GM19035 (cell line): ENCODE measurements at regions not wholly inside any gene's neighbourhood (a gene's known extent, or its start where the extent isn't known, plus 50 kb on each side); places are given as distances from the start of the nearest gene placed in this dataset.

Source experiments
- ATAC-seq: cut with Tn5 transposase; IDR thresholded peaks from one replicate; pipeline ENCODE4 v1.9.1; 2021; ENCODE audit not compliant: unreplicated experiment

GRCh38 chr4:152236519-152237056 lies 299.3 kb downstream of the FBXW7 start:
- no peak for ATAC-seq

GRCh38 chr4:152235718-152236117 lies 300.2 kb downstream of the FBXW7 start:
- no peak for ATAC-seq

GRCh38 chr4:152234571-152234970 lies 301.3 kb downstream of the FBXW7 start:
- no peak for ATAC-seq

- no peak for ATAC-seq
These were observed 303.6 kb downstream of the FBXW7 start for GRCh38 chr4:152232271-152232670.

GRCh38 chr4:152229782-152230289 lies 306.1 kb downstream of the FBXW7 start:
- no peak for ATAC-seq

- ATAC-seq: no peak
These were observed 310.2 kb downstream of the FBXW7 start for GRCh38 chr4:152225680-152226079.

GRCh38 chr4:152224721-152225420 lies 311.0 kb downstream of the FBXW7 start:
- no peak for ATAC-seq

GRCh38 chr4:152224223-152224622 lies 311.7 kb downstream of the FBXW7 start:
- no peak for ATAC-seq

- ATAC-seq: no peak
These were observed 312.3 kb downstream of the FBXW7 start for GRCh38 chr4:152223600-152223999.

GRCh38 chr4:152221816-152222516 lies 313.9 kb downstream of the FBXW7 start:
- no peak for ATAC-seq

GRCh38 chr4:152220201-152220666 lies 315.7 kb downstream of the FBXW7 start:
- ATAC-seq: no peak

GRCh38 chr4:152218576-152218975 lies 317.3 kb downstream of the FBXW7 start:
- no peak for ATAC-seq

- ATAC-seq: no peak
These were observed 318.0 kb downstream of the FBXW7 start for GRCh38 chr4:152217896-152218295.

GRCh38 chr4:152211936-152212653 lies 323.8 kb downstream of the FBXW7 start:
- no peak for ATAC-seq

GRCh38 chr4:152209772-152210493 lies 326.0 kb downstream of the FBXW7 start:
- no peak for ATAC-seq

- no peak for ATAC-seq
These were observed 328.5 kb downstream of the FBXW7 start for GRCh38 chr4:152207378-152207720.

GRCh38 chr4:152206646-152207377 lies 329.1 kb downstream of the FBXW7 start:
- no peak for ATAC-seq

GRCh38 chr4:152206185-152206584 lies 329.7 kb downstream of the FBXW7 start:
- no peak for ATAC-seq

GRCh38 chr4:152202415-152202814 lies 333.5 kb downstream of the FBXW7 start:
- no peak for ATAC-seq
